OCI-M1 (cell line): ENCODE measurements at regions not wholly inside any gene's neighbourhood (a gene's known extent, or its start where the extent isn't known, plus 50 kb on each side); places are given as distances from the start of the nearest gene placed in this dataset.

Experiments
- DNase-seq: peaks from one replicate; lab custom pipeline; 2025; lab: John Stamatoyannopoulos, UW

GRCh38 chr1:18429654-18430053 lies 51.1 kb upstream of the KLHDC7A start:
- peak; percentile 65 for DNase-seq
